ENCODE measurements at regions not wholly inside any gene's neighbourhood (a gene's known extent, or its start where the extent isn't known, plus 50 kb on each side); places are given as distances from the start of the nearest gene placed in this dataset.

GRCh38 chr20:60930023-60930790 is 321.9 kb upstream of the CDH4 start:
- no peaks in the 10 kb centered on the region for H3K27me3 ChIP-seq (ENCODE audit: insufficient read depth)
- WGBS (ENCODE audit: low lambda C conversion rate) = 20% methylated on average over 15 of the region's 15 CpGs
- H3K4me3 ChIP-seq (ENCODE audit: low read depth in 2 of 2, low read length in 1 of 2) = no peak overlapping the region
- no peak overlapping the region for H3K4me2 ChIP-seq
- H3K79me2 ChIP-seq (ENCODE audit: insufficient read depth) = no peaks in the 10 kb centered on the region
- no peaks in the 10 kb centered on the region for H4K20me1 ChIP-seq (ENCODE audit: insufficient read depth)
- no peak overlapping the region for H3K9ac ChIP-seq
- no peaks in the 10 kb centered on the region for H3F3A ChIP-seq (replicated peaks; ENCODE audit: insufficient read depth)
- TF ChIP-seq FOSL2 (IDR thresholded peaks at IDR 0.05; ENCODE audit: borderline replicate concordance, low read depth) (no peak), FOXJ3 (CRISPR knock-in tag; IDR thresholded peaks at IDR 0.05) (no peak), USF1 (IDR thresholded peaks at IDR 0.05; ENCODE audit: borderline replicate concordance, low read depth) (no peak), RAD21 (IDR thresholded peaks at IDR 0.05; ENCODE audit: low read length) (no peak), MAX (IDR thresholded peaks at IDR 0.05; ENCODE audit: low read depth) (no peak), NRF1 (IDR thresholded peaks at IDR 0.05; ENCODE audit: low read depth, low read length) (no peak), ELF1 (IDR thresholded peaks at IDR 0.05) (no peak), JUND (IDR thresholded peaks at IDR 0.05) (no peak), GABPA (IDR thresholded peaks at IDR 0.05; ENCODE audit: low read depth) (no peak), SMC3 (IDR thresholded peaks at IDR 0.05; ENCODE audit: low read depth, low read length) (no peak), POLR2AphosphoS5 (IDR thresholded peaks at IDR 0.05; ENCODE audit: low read depth, low read length) (no peak), CHD2 (IDR thresholded peaks at IDR 0.05; ENCODE audit: low read length, partially characterized antibody) (no peak), EZH2phosphoT487 (IDR thresholded peaks at IDR 0.05; ENCODE audit: borderline replicate concordance, low read depth) (no peak), YY1 (IDR thresholded peaks at IDR 0.05; ENCODE audit: low read depth) (no peak), EP300 (IDR thresholded peaks at IDR 0.05; ENCODE audit: borderline replicate concordance in 1 of 2, low read depth in 1 of 2, low read length in 1 of 2) (no peak), MXI1 (IDR thresholded peaks at IDR 0.05; ENCODE audit: low read depth, low read length) (no peak), ZBTB33 (IDR thresholded peaks at IDR 0.05; ENCODE audit: borderline replicate concordance, low read depth) (no peak)
- no peak for DNase-seq
- no peaks in the 10 kb centered on the region for H3K4me1 ChIP-seq (ENCODE audit: control insufficient read depth in 1 of 2, insufficient read depth in 2 of 2, low read depth in 1 of 2, low read length in 1 of 2)
- ChIA-PET POLR2A (no interaction called here), CTCF (no interaction called here)
- no peaks in the 10 kb centered on the region for H3K36me3 ChIP-seq (replicated peaks in 1 of 2; ENCODE audit: control insufficient read depth in 1 of 2, insufficient read depth in 2 of 2, low read length in 1 of 2)
- no peak overlapping the region for H3K27ac ChIP-seq (ENCODE audit: low read depth in 2 of 2, low read length in 1 of 2)
- H3K9me3 ChIP-seq = no peaks in the 10 kb centered on the region
- H2AFZ ChIP-seq (ENCODE audit: low read depth) = no peak overlapping the region
- no peaks in the 10 kb centered on the region for H3K9me2 ChIP-seq

All from SK-N-SH (cell line).